ENCODE measurements at regions not wholly inside any gene's neighbourhood (a gene's known extent, or its start where the extent isn't known, plus 50 kb on each side); places are given as distances from the start of the nearest gene placed in this dataset.

DNA sequence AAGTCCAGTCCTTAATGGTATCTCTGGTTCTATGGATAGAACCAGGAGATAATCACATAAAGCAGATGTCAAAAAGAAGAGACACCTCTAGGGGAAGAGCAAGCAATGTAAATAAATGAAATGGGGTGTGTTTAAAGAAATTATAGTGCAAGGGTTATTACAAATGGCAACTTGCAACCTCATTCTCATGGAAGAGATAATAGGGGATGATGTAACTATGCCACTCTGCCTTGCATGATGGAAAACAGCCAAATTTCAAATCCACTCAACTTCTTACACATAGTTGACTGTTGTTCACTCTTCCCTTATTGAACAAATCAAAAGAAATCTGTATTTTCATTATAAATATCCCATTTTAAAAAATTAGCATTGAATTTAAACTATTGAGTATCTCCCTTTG lies 274.0 kb upstream of the TMPRSS15 start:
- TF ChIP-seq, protein P1, sequence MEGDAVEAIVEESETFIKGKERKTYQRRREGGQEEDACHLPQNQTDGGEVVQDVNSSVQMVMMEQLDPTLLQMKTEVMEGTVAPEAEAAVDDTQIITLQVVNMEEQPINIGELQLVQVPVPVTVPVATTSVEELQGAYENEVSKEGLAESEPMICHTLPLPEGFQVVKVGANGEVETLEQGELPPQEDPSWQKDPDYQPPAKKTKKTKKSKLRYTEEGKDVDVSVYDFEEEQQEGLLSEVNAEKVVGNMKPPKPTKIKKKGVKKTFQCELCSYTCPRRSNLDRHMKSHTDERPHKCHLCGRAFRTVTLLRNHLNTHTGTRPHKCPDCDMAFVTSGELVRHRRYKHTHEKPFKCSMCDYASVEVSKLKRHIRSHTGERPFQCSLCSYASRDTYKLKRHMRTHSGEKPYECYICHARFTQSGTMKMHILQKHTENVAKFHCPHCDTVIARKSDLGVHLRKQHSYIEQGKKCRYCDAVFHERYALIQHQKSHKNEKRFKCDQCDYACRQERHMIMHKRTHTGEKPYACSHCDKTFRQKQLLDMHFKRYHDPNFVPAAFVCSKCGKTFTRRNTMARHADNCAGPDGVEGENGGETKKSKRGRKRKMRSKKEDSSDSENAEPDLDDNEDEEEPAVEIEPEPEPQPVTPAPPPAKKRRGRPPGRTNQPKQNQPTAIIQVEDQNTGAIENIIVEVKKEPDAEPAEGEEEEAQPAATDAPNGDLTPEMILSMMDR (conservative IDR thresholded peaks at IDR 0.05 in 1 of 2, IDR thresholded peaks at IDR 0.05 in 1 of 2; ENCODE audit: extremely low read depth in 1 of 2, insufficient read depth in 1 of 2, low read depth in 1 of 2, low read length in 2 of 2), result no peak
- TF ChIP-seq EZH2 (IDR thresholded peaks at IDR 0.05; ENCODE audit: borderline replicate concordance, low read length), result no peak

Measured in mammary epithelial cell (primary cell).